Gastrocnemius medialis (tissue), 4 donors: ENCODE measurements at regions not wholly inside any gene's neighbourhood (a gene's known extent, or its start where the extent isn't known, plus 50 kb on each side); places are given as distances from the start of the nearest gene placed in this dataset.

ENCODE experiments used
- CTCF ChIP-seq, 5 experiments: fragments of 450-650 bp in 3 of 5; fragments of 200-600 bp in 2 of 5; sonication (generic) in 2 of 5; IDR thresholded peaks in 4 of 5; conservative IDR thresholded peaks in 1 of 5; 1 replicate in 4 of 5; 2 replicates in 1 of 5; pipeline ENCODE4 v1.5.1; 2016 to 2019; ENCODE audit warnings: antibody characterized with exemption in 5 of 5, mild to moderate bottlenecking in 3 of 5, moderate library complexity in 3 of 5
- POLR2A ChIP-seq, 2 donors: fragments of 450-650 bp; IDR thresholded peaks; one replicate each; pipeline ENCODE4 v1.6.1; 2017; ENCODE audit warnings: antibody characterized with exemption in 2 of 2, mild to moderate bottlenecking in 2 of 2, moderate library complexity in 2 of 2

- no peak for TF ChIP-seq CTCF (IDR thresholded peaks at IDR 0.05 in 4 of 5, conservative IDR thresholded peaks at IDR 0.05 in 1 of 5)
- no peak for TF ChIP-seq POLR2A (IDR thresholded peaks at IDR 0.05)
These were observed 496.2 kb upstream of the ADAMTS16 start for GRCh38 chr5:4643960-4644359.
